T-helper 17 cell (primary cell): ENCODE measurements at regions not wholly inside any gene's neighbourhood (a gene's known extent, or its start where the extent isn't known, plus 50 kb on each side); places are given as distances from the start of the nearest gene placed in this dataset.
A peak's percentile ranks its signal among the peaks of the same experiment; 100 is the strongest.

Experiments
- ATAC-seq: fragments of 150-1000 bp; cut with Tn5 transposase; 2 replicates; pipeline ENCODE4 v1.10.0; 2021; ENCODE audit warnings: mild to moderate bottlenecking, moderate library complexity
- DNase-seq, 3 donors: peaks; one replicate each; pipeline versions ENCODE4 v3.0.0 to v3.0.0-alpha.2; 2020 to 2021
- H3K9me3 ChIP-seq: one replicate; pipeline ENCODE4 v1.7.0; 2013; ENCODE audit warnings: low read length, mild to moderate bottlenecking; ENCODE audit not compliant: control insufficient read depth, poor library complexity, severe bottlenecking
- H3K27ac Mint-ChIP-seq: one replicate; pipeline ENCODE4 v1.8.0; 2022; ENCODE audit warnings: mild to moderate bottlenecking, moderate library complexity, mixed read lengths
- H3K27me3 Mint-ChIP-seq: one replicate; pipeline ENCODE4 v1.8.0; 2022; ENCODE audit warnings: mixed read lengths
- H3K36me3 Mint-ChIP-seq: one replicate; pipeline ENCODE4 v1.8.0; 2022; ENCODE audit warnings: low read depth, mixed read lengths
- H3K4me1 Mint-ChIP-seq: one replicate; pipeline ENCODE4 v1.8.0; 2022; ENCODE audit warnings: mild to moderate bottlenecking, mixed read lengths
- H3K4me3 Mint-ChIP-seq: one replicate; pipeline ENCODE4 v1.8.0; 2022; ENCODE audit warnings: mild to moderate bottlenecking, moderate library complexity, mixed read lengths

DNA sequence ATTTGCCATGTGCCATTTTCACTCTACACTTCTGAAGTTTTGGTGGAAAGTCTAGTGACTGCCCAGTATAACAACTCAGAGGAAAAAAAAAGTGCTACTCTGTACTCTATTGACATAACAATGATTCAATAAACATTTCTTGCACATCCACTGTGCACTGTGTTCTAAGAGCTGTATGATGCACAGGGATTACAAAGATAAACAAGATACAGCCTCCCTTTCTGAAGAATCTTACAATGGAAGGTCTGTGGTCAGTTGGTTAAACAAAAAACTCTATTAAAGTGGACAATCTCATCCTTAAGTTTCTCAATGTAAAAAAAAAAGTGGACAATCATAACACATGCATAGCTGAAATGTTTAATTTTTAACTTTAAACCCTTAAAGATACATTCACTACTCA lies 105.7 kb upstream of the RASSF8 start:
- no peak overlapping the region for H3K4me3 Mint-ChIP-seq
- H3K4me1 Mint-ChIP-seq: no peaks in the 10 kb centered on the region
- no peaks in the 10 kb centered on the region for H3K9me3 ChIP-seq
- no peaks in the 10 kb centered on the region for H3K27me3 Mint-ChIP-seq
- no peaks in the 10 kb centered on the region for H3K36me3 Mint-ChIP-seq
- no peak for DNase-seq
- no peak overlapping the region for H3K27ac Mint-ChIP-seq
- no peak for ATAC-seq

DNA sequence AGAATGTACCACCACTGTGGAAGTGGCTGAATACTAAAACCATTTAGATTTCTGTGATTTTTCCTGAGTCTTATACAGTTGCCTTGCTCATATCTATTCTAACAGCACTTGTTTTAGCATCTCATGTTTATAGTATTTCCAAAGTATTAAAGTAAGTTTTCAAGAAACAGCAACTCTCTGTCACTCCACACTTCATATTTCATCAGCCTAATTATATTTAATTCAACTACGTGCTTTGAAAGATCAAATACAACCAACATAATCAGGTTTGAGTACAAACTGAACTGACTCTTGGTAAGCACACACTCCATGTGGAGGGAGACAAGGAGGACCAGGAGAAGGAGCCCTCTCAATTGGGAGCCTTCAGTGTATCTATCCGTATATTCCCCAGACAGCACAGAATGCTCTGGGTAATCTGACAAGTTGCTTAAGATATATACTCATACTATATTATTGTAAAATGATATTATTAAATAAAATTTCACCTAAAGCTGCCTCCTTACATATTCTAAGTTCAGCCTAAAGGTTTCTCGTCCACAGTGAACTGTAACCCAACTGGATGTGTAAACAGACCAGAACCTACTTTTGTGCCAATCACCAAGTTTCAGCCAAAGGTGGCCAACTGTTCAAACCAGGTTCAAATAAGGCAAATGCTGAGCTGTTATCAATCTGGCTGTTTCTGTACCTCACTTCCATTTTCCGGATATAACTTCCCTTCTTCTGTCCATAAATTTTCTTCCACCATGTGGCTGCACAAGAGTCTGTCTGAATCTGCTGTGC lies 105.0 kb upstream of the RASSF8 start:
- ATAC-seq (no peak), DNase-seq (no peak)
- no peaks in the 10 kb centered on the region for H3K9me3 ChIP-seq
- H3K27ac Mint-ChIP-seq: no peak overlapping the region
- no peaks in the 10 kb centered on the region for H3K27me3 Mint-ChIP-seq
- no peaks in the 10 kb centered on the region for H3K4me1 Mint-ChIP-seq
- no peaks in the 10 kb centered on the region for H3K36me3 Mint-ChIP-seq
- H3K4me3 Mint-ChIP-seq: no peak overlapping the region

DNA sequence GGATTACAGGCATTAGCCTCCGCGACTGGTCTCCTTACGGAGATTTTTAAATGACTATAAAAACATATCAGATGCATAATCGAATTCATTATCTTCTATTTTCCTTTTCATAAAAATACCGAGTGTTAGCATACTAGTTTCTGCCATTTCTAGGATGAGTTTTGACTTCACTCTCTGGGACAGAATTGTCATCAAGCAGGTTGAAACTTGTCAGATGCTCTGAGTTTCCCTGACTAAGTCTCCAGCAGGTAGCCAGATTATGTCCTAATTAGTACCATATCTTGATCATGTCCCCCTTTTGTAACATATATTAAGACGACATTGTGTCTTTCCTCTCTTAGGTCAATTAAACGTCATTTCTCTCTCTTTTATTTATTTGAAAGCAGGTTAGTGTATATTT lies 103.5 kb upstream of the RASSF8 start:
- no peak overlapping the region for H3K4me3 Mint-ChIP-seq
- H3K27me3 Mint-ChIP-seq: no peaks in the 10 kb centered on the region
- no peaks in the 10 kb centered on the region for H3K9me3 ChIP-seq
- H3K4me1 Mint-ChIP-seq: no peaks in the 10 kb centered on the region
- ATAC-seq (no peak), DNase-seq (no peak)
- no peak overlapping the region for H3K27ac Mint-ChIP-seq
- no peaks in the 10 kb centered on the region for H3K36me3 Mint-ChIP-seq

DNA sequence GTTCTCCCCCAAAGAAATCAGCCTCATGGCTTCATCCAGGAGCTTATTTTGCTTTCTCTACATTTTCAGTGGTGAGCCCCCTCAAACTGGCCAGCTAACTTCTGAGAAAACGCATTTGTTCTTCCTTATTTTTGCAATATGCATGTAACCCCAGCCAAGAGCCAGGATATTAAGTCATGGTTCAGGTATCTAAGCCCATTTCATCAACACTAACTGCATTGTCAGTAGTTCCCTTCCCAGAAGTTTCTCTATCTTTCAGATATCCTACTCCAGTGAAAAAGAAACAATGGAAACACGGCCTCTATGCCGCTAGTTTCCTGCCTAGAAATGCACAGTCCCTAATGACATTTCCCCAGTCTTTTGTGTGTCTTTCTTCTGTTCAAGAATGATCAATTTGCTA lies 102.8 kb upstream of the RASSF8 start:
- ATAC-seq (no peak), DNase-seq (no peak)
- H3K27ac Mint-ChIP-seq: no peak overlapping the region
- no peaks in the 10 kb centered on the region for H3K27me3 Mint-ChIP-seq
- H3K9me3 ChIP-seq: no peaks in the 10 kb centered on the region
- no peaks in the 10 kb centered on the region for H3K4me1 Mint-ChIP-seq
- no peak overlapping the region for H3K4me3 Mint-ChIP-seq
- H3K36me3 Mint-ChIP-seq: no peaks in the 10 kb centered on the region

DNA sequence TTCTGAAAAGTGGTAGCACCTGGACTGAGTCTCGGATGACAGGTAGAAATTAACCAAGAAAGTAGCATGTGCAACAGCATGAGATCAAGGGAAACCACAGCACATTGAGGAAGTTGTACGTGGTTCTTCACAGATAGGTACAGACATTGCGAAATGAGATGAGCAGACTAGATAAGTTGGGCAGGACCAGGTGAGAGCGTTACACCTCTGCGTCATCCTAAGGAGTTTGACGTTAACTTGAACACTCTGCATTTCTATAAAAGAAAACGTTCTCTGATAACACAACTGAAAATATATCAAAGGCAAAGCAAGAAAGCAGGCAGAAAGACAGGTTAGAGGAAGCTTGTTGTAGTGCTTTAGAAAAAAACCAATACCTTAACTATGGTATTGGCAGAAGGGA lies 98.5 kb upstream of the RASSF8 start:
- H3K36me3 Mint-ChIP-seq: no peaks in the 10 kb centered on the region
- ATAC-seq: peak; percentile 30
- no peak for DNase-seq
- no peak overlapping the region for H3K4me3 Mint-ChIP-seq
- H3K27ac Mint-ChIP-seq: no peak overlapping the region
- no peaks in the 10 kb centered on the region for H3K4me1 Mint-ChIP-seq
- H3K27me3 Mint-ChIP-seq: no peaks in the 10 kb centered on the region
- no peaks in the 10 kb centered on the region for H3K9me3 ChIP-seq

DNA sequence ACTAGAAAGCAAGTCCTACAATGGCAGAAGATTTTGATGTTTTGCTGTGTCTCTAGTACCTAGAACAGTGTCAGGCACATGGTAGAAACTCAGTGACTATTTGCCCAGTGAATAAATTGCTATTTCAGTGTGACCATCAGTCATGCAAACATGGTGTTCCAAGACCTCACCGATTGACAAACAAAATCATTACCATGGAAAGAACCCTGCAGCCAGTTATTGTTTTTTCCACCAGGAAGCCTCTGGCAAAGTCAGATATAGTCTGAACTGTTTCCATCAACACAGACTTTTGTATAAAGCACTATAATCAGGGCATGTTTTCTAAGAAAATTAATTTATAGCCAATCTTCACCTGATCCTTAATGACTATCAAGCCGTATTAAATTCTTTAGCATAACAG lies 97.3 kb upstream of the RASSF8 start:
- Mint-ChIP-seq H3K4me3 (no peak overlapping the region), H3K36me3 (no peaks in the 10 kb centered on the region), H3K27ac (no peak overlapping the region)

DNA sequence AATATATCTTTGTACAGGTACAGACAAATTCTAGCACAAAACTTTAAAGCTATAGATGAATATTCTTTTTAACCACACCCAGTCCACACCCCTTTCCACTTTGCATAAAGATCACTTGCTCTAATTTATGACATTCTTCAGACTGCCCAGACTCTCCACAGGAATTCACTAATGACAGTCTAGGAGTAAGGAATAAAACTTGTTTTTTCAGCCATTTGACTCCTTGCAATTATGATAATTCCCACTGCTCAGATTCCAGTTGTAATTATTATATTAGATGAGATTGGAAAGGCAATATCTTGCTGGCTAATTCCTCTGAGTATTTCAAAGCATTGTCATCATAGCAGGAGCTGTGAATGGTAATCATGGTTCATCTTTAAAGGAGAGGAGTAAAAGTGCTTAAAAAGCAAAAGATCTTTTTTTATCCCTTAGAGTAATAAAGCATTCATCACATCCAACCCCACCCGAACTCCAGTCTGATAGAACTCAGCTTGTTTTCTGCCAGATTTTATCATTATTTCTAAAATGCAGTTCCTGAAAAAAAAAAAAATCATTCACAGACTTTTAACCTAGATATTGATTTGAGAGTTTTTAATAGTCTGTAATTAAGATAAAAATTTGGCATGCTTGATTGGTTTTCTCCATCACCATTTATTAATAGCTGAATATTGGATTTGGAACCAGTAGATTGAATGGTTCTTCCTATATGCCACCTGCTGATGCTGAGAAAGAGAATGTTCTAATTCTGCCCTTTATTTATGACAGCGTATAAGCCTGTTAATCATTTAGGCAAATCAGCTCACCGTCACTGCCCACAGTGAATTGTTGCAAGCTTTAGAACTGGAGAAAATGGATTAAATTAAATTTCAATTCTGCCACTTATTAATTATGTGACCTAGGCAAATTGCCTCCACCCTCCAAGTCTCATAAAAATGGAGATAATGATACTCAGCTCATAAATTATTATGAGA lies 93.9 kb upstream of the RASSF8 start:
- no peak for DNase-seq
- ATAC-seq: no peak
- Mint-ChIP-seq H3K4me3 (no peak overlapping the region), H3K4me1 (no peaks in the 10 kb centered on the region), H3K27me3 (no peaks in the 10 kb centered on the region), H3K36me3 (no peaks in the 10 kb centered on the region), H3K27ac (no peak overlapping the region)
- no peaks in the 10 kb centered on the region for H3K9me3 ChIP-seq

More for the DNA sequence above, 97.3 kb upstream of the RASSF8 start:
- DNase-seq: no peak
- no peaks in the 10 kb centered on the region for H3K4me1 Mint-ChIP-seq
- H3K9me3 ChIP-seq: no peaks in the 10 kb centered on the region
- no peak for ATAC-seq
- H3K27me3 Mint-ChIP-seq: no peaks in the 10 kb centered on the region

DNA sequence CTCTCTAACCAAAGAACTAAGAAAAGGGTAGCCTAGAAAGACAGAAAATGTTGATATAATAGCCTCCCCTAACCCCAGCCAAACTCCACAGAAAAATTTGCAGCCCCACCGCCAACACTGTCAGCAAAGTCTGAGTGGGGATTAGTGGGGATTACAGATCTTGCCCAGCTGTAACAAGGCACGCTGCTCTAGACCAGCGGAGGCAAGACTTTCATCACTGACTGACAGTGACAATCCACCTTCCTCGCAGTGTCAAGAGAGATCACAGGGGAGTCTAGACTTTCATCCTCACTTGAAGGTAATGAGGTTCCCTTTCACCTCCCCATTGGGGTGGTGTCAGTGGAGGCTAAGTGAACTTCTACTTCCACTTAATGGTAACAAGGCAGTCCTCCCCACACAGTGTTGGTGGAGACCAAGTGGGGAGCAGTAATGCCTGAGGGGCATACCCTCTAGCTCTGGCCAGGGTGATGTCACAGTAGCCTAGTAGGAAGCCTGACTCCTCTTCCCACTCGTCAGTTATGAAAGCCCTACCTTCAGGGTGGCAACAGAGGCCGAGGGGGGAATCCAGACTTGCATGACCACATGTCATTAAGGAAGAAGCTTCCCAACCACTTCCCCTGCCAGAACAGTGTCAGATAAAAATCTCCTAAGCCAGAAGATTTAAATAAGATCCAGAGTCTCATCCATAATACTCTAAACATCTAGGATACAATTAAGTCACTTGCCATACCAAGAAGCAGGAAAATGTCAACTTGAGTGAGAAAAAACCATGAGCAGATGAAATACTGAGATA lies 91.7 kb upstream of the RASSF8 start:
- no peaks in the 10 kb centered on the region for H3K9me3 ChIP-seq
- no peaks in the 10 kb centered on the region for H3K4me1 Mint-ChIP-seq
- DNase-seq (no peak), ATAC-seq (no peak)
- H3K4me3 Mint-ChIP-seq: no peak overlapping the region
- H3K36me3 Mint-ChIP-seq: no peaks in the 10 kb centered on the region
- H3K27ac Mint-ChIP-seq: no peak overlapping the region
- H3K27me3 Mint-ChIP-seq: no peaks in the 10 kb centered on the region

DNA sequence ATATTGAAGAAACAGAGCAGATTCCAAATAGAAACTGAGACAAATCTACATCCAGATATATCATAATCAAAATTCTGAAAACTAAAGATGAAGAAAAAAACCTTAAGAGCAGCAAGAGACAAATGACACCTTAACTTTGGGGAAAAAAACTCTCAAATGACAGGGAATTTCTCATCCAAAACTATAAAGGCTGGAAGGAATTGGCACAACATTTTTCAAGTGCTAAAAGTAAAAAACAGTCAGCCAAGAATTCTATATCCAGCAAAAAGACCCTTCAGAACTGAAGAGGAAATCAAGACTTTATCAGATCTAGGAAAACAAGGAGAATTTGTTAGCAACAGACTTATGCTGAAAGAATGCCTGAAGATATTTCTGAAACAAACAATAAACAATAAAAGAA lies 90.3 kb upstream of the RASSF8 start:
- Mint-ChIP-seq H3K27me3 (no peaks in the 10 kb centered on the region), H3K27ac (no peak overlapping the region), H3K36me3 (no peaks in the 10 kb centered on the region), H3K4me1 (no peaks in the 10 kb centered on the region), H3K4me3 (no peak overlapping the region)
- H3K9me3 ChIP-seq: no peaks in the 10 kb centered on the region
- DNase-seq: no peak
- no peak for ATAC-seq

DNA sequence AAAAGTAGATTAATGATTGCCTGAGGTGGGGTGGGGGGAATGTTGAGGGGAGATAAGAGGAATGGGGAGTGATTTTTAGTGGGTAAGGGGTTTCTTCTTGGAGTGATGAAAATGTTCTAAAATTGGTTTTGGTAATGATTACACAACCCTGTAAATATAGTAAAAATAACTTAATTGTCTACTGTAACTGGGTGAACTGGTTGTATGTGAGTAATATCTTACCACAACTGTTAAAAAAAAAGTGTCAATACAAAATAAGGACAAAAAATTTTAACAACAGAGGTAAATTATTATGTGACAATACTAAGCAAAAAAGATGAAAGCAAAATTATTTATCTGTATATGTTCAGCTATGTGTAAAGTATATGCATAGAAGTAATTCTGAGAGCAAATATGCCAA lies 86.3 kb upstream of the RASSF8 start:
- no peaks in the 10 kb centered on the region for H3K9me3 ChIP-seq
- Mint-ChIP-seq H3K4me3 (no peak overlapping the region), H3K27ac (no peak overlapping the region), H3K36me3 (no peaks in the 10 kb centered on the region), H3K4me1 (no peaks in the 10 kb centered on the region), H3K27me3 (no peaks in the 10 kb centered on the region)
- DNase-seq (no peak), ATAC-seq (no peak)

DNA sequence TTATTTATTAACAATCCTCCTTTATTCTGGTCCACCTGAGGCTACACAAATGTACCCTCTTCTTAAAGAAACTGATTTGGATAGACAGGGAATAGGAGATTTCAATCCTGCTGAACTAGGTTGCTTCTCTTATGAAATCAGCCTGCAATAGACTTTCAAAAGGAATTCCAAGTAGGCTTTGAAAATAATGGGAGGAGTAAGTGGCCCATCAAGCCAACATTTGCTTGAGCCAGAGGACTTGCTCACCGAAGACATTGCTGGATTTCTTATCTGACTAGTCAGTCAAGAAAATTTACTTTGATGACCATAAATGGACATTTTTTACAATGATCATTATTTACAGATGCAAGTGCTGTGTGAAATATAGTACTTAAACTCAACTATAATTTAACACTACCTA lies 82.8 kb upstream of the RASSF8 start:
- H3K4me1 Mint-ChIP-seq: no peaks in the 10 kb centered on the region
- no peak for ATAC-seq
- DNase-seq: no peak

DNA sequence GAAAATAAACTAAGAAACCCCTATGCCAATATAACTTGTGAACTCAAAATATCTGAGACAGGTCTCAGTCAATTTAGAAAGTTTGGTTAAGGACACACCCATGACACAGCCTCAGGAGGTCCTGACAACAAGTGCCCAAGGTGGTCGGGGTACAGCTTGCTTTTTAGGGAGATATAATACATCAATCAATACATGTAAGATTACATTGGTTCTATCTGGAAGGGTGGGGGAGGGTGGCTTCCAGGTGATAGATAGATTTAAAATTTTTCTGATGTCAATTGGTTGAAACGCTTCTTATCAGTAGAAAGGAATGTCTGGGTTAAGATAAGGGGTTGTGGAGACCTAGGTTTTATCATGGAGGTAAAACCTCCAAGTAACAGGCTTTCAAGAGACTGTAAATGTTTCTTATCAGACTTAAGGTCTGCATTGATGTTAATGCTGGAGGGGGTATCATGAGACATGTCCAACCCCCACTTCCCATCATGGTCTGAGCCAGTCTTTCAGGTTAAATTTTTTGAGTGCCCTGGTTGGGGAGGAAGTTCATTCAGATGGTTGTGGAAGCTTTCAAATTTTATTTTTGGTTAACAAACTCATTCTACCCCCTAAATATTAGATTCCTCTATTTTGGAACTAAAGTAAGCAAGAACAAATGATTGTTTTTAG lies 82.0 kb upstream of the RASSF8 start:
- H3K36me3 Mint-ChIP-seq: no peaks in the 10 kb centered on the region
- no peak for DNase-seq
- H3K4me1 Mint-ChIP-seq: no peaks in the 10 kb centered on the region
- ATAC-seq: no peak
- H3K9me3 ChIP-seq: no peaks in the 10 kb centered on the region
- no peak overlapping the region for H3K4me3 Mint-ChIP-seq
- no peak overlapping the region for H3K27ac Mint-ChIP-seq
- H3K27me3 Mint-ChIP-seq: no peaks in the 10 kb centered on the region

More for the DNA sequence above, 82.8 kb upstream of the RASSF8 start:
- Mint-ChIP-seq H3K27me3 (no peaks in the 10 kb centered on the region), H3K36me3 (no peaks in the 10 kb centered on the region), H3K27ac (no peak overlapping the region), H3K4me3 (no peak overlapping the region)
- H3K9me3 ChIP-seq: no peaks in the 10 kb centered on the region

DNA sequence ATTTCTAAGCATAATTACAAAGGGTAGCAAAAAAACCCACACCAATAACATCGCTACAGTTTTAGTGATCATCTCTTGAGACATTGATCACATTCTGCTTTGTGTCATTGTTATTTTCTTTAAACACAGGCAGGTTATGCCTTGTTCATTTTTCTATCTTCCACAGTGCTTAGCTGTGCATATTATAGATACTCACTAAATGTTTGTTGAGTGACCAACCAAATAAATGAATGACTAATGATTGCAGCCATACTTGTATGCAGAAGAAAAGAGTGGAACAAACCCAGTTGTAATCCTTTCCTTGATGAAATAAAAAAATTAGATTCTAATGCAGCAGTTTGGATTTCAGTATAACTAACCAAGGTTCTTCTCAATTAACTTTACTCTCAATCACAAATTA lies 81.0 kb upstream of the RASSF8 start:
- H3K9me3 ChIP-seq: no peaks in the 10 kb centered on the region
- Mint-ChIP-seq H3K4me1 (no peaks in the 10 kb centered on the region), H3K27ac (no peak overlapping the region), H3K4me3 (no peak overlapping the region), H3K27me3 (no peaks in the 10 kb centered on the region), H3K36me3 (no peaks in the 10 kb centered on the region)
- no peak for DNase-seq
- no peak for ATAC-seq
